GM12872 (cell line): ENCODE measurements at regions not wholly inside any gene's neighbourhood (a gene's known extent, or its start where the extent isn't known, plus 50 kb on each side); places are given as distances from the start of the nearest gene placed in this dataset.

Experiments used
- TF ChIP-seq, protein P1 (sequence below): IDR thresholded peaks from 3 replicates; pipeline ENCODE4 v1.5.1; 2011; ENCODE audit warnings: low read depth, mild to moderate bottlenecking, low read length, moderate library complexity; ENCODE audit not compliant: insufficient read depth

DNA sequence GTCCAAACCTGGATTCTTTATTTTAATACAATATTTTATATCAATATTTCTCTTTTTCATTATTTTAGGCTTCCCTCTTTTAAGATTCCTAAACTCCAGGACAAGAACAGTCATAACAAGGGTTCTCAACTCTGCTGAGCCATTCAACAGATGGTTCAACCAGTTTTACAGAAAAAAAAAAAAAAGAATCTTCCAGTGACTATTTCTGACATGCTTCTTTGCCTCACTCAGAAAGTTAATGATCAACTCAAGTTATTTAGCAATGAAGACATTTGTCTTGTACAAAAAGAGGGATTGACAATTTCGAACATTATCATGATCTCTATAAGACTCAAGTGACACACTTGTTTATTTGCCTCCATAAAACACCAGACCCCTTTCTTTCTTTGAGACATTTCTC lies 282.6 kb upstream of the GRID2 start:
- TF ChIP-seq, protein P1, sequence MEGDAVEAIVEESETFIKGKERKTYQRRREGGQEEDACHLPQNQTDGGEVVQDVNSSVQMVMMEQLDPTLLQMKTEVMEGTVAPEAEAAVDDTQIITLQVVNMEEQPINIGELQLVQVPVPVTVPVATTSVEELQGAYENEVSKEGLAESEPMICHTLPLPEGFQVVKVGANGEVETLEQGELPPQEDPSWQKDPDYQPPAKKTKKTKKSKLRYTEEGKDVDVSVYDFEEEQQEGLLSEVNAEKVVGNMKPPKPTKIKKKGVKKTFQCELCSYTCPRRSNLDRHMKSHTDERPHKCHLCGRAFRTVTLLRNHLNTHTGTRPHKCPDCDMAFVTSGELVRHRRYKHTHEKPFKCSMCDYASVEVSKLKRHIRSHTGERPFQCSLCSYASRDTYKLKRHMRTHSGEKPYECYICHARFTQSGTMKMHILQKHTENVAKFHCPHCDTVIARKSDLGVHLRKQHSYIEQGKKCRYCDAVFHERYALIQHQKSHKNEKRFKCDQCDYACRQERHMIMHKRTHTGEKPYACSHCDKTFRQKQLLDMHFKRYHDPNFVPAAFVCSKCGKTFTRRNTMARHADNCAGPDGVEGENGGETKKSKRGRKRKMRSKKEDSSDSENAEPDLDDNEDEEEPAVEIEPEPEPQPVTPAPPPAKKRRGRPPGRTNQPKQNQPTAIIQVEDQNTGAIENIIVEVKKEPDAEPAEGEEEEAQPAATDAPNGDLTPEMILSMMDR, result no peak

DNA sequence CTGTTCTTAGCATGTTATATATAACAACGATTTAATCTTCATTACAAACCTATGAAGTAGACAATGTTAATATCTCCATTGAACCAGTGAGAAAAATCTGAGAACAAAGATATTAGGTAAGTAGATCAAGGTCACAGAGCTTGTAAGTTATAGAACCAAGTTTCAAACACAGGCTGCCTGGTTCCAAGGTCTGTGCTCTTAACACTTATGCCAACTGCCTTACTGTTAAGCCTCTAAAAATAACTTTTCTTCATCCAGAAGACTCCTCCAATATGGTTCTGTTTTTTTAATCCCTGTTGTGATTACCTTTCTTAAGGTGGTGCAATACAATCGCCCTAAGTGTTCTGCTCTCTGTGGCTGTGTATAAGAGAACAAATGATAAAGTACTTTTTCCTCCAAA lies 282.0 kb upstream of the GRID2 start:
- TF ChIP-seq, protein P1, result no peak

DNA sequence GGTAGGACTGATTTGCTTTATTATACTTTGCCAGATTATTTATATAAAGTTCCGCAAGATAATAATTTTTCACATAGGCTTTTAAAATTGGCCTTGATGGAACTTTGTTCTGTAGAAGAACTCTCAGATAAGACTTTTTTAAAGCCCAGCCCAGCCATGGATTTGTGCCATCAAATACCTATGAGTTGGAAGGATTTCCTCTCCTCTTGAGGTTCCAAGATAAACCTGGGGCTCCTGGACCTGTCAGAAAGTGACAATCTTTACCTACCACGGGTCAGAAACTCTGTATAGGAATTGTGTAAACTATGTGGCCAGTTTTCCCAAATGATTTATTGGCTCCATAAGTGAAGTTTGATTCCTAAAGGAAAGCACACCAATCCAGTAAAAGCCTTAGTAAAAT lies 271.9 kb upstream of the GRID2 start:
- TF ChIP-seq, protein P1, result no peak

DNA sequence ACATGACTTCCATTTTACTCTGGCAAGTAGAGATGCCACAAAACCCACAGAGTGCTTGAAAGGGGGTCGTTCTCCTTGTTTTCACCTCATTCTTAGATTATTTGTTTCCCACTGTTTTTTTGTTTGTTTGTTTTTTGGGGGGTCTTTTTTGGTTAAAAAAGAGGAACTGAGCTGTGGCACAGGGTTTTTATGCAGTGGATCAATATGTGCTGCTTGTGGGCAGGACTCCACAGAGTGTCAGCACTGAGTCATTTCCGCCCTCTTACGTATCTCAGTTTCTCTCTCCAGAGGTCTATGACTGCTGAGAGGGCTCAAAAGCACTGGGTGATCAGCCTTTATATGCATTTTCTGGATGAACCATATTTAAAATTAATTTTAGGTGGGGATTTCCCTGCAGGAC lies 268.1 kb upstream of the GRID2 start:
- TF ChIP-seq, protein P1, result no peak

DNA sequence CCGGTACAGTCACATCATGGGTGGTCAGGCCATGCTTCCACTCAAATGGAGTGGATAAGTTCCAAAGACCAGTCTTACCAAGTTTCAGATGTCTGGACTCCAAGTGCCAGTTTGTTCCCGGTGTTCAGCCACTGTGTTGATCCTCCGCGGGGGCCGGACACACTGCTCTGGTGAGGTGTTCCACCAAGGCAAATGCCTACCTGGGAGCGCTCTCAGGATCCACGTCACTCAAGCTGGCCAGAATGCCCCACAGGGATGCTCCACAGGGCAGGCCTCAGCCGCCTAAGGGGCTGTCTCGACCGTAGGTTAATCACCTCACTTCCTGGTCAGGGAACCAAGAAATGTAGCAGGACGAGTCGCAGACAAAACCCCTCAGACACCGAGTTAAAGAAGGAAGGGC lies 258.0 kb upstream of the GRID2 start:
- TF ChIP-seq, protein P1, result no peak

DNA sequence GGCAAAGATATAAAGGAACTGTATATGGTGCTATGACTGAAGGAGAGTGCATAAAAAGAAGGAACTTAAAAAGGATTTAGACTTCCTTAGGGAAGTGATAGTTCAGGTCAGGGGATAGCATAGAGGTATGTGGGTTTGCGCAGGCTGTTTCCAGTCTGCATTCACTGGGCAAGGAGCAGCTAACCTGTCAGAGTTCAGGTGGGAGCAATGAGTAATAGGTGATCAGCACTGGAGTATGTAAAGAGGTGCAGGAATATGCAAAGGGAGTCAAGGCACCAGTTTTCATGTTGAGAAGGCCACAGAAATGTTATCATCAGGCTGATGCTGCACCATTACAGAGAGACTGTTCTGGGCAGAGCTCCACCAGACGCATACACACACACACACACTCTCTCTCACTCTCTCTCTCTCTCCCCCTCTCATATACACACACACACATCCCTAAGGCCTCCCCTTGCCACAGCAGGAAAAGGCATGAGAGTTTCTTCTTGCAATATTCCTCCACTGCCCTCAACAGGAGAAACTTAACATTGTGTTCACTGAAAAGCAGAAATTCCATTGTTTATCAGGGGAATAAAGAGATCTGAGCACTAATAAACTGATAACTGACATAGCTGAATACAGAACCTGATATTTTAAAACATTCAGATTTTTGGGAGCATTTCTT lies 256.4 kb upstream of the GRID2 start:
- TF ChIP-seq, protein P1, result no peak

DNA sequence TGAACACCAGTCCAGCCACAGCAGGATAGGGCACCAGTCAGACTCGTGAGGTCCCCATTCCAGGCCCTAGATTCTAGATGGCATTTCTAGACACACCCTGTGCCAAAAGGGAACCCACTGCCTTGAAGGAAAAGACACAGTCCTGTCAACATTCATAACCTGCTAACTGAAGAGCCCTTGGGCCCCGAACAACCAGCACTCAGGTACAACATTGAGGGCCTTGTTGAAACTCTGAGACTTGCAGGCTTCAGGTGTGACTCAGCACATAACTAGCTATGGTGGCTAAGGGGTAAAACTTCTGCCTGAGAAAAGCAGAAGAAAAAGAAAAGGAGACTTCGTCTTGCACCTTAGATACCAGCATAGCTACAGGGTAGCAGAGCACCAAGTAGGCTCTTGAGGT lies 252.9 kb upstream of the GRID2 start:
- TF ChIP-seq, protein P1, result no peak
